ENCODE measurements at regions not wholly inside any gene's neighbourhood (a gene's known extent, or its start where the extent isn't known, plus 50 kb on each side); places are given as distances from the start of the nearest gene placed in this dataset.

- TF ChIP-seq CTCF (IDR thresholded peaks at IDR 0.05), result no peak
- no peak for TF ChIP-seq POLR2AphosphoS5 (IDR thresholded peaks at IDR 0.05; ENCODE audit: low read depth, low read length)
- TF ChIP-seq, protein P1, sequence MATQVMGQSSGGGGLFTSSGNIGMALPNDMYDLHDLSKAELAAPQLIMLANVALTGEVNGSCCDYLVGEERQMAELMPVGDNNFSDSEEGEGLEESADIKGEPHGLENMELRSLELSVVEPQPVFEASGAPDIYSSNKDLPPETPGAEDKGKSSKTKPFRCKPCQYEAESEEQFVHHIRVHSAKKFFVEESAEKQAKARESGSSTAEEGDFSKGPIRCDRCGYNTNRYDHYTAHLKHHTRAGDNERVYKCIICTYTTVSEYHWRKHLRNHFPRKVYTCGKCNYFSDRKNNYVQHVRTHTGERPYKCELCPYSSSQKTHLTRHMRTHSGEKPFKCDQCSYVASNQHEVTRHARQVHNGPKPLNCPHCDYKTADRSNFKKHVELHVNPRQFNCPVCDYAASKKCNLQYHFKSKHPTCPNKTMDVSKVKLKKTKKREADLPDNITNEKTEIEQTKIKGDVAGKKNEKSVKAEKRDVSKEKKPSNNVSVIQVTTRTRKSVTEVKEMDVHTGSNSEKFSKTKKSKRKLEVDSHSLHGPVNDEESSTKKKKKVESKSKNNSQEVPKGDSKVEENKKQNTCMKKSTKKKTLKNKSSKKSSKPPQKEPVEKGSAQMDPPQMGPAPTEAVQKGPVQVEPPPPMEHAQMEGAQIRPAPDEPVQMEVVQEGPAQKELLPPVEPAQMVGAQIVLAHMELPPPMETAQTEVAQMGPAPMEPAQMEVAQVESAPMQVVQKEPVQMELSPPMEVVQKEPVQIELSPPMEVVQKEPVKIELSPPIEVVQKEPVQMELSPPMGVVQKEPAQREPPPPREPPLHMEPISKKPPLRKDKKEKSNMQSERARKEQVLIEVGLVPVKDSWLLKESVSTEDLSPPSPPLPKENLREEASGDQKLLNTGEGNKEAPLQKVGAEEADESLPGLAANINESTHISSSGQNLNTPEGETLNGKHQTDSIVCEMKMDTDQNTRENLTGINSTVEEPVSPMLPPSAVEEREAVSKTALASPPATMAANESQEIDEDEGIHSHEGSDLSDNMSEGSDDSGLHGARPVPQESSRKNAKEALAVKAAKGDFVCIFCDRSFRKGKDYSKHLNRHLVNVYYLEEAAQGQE (IDR thresholded peaks at IDR 0.05; ENCODE audit: insufficient read depth in 1 of 2, low read depth in 2 of 2, low read length in 1 of 2), result no peak
Observed at GRCh38 chr4:23584024-23584423, 305.8 kb downstream of the PPARGC1A start.
